Astrocyte (in vitro differentiated cells and primary cell): ENCODE measurements at regions not wholly inside any gene's neighbourhood (a gene's known extent, or its start where the extent isn't known, plus 50 kb on each side); places are given as distances from the start of the nearest gene placed in this dataset.

Source experiments
- DNase-seq: peaks from one replicate; pipeline ENCODE4 v3.0.0-alpha.2; 2010; ENCODE audit warnings: low read depth
- FAIRE-seq: peaks from 2 replicates; lab custom pipeline; 2011; peaks lifted over from hg19 to GRCh38; lab: Jason Lieb, UNC
- H2AFZ ChIP-seq: 2 replicates; pipeline ENCODE4 v1.6.0; 2012; ENCODE audit warnings: low read depth, low read length, inconsistent platforms
- H3K27ac ChIP-seq: 2 replicates; pipeline ENCODE4 v1.5.1; 2011; ENCODE audit warnings: low read depth, low read length, inconsistent platforms
- H3K27me3 ChIP-seq: 2 replicates; pipeline ENCODE4 v1.6.0; 2011; ENCODE audit warnings: low read length, inconsistent platforms; ENCODE audit not compliant: insufficient read depth
- H3K36me3 ChIP-seq: 2 replicates; pipeline ENCODE4 v1.5.1; 2011; ENCODE audit warnings: low read length, inconsistent platforms; ENCODE audit not compliant: insufficient read depth
- H3K4me1 ChIP-seq: 2 replicates; pipeline ENCODE4 v1.5.1; 2011; ENCODE audit warnings: low read length, inconsistent platforms; ENCODE audit not compliant: insufficient read depth
- H3K4me2 ChIP-seq: 2 replicates; pipeline ENCODE4 v1.6.0; 2012; ENCODE audit warnings: low read length, inconsistent platforms
- H3K4me3 ChIP-seq: 2 replicates; pipeline ENCODE4 v1.5.1; 2011; ENCODE audit warnings: low read depth, mild to moderate bottlenecking, low read length, inconsistent platforms; ENCODE audit not compliant: insufficient read depth
- H3K79me2 ChIP-seq: 2 replicates; pipeline ENCODE4 v1.6.0; 2012; ENCODE audit warnings: mild to moderate bottlenecking, low read length, inconsistent platforms; ENCODE audit not compliant: insufficient read depth
- H3K9ac ChIP-seq: 2 replicates; pipeline ENCODE4 v1.6.0; 2012; ENCODE audit warnings: mild to moderate bottlenecking, low read length, inconsistent platforms
- H3K9me3 ChIP-seq: 2 replicates; pipeline ENCODE4 v1.5.1; 2012; ENCODE audit warnings: low read depth, mild to moderate bottlenecking, low read length, inconsistent platforms; ENCODE audit not compliant: insufficient read depth
- H4K20me1 ChIP-seq: 2 replicates; pipeline ENCODE4 v1.6.0; 2012; ENCODE audit warnings: low read length, inconsistent platforms; ENCODE audit not compliant: insufficient read depth
- H3K27ac Mint-ChIP-seq: one replicate; pipeline ENCODE4 v1.8.0; 2021; ENCODE audit warnings: mild to moderate bottlenecking, mixed read lengths; ENCODE audit not compliant: unreplicated experiment
- H3K27me3 Mint-ChIP-seq: one replicate; pipeline ENCODE4 v1.8.0; 2021; ENCODE audit warnings: low read depth, mixed read lengths; ENCODE audit not compliant: unreplicated experiment
- H3K36me3 Mint-ChIP-seq: one replicate; pipeline ENCODE4 v1.8.0; 2021; ENCODE audit warnings: low read depth, mixed read lengths; ENCODE audit not compliant: unreplicated experiment
- H3K4me1 Mint-ChIP-seq: one replicate; pipeline ENCODE4 v1.8.0; 2021; ENCODE audit warnings: low read depth, mixed read lengths; ENCODE audit not compliant: unreplicated experiment
- H3K4me3 Mint-ChIP-seq: one replicate; pipeline ENCODE4 v1.8.0; 2021; ENCODE audit warnings: mild to moderate bottlenecking, moderate library complexity, mixed read lengths; ENCODE audit not compliant: unreplicated experiment
- H3K9me3 Mint-ChIP-seq: one replicate; pipeline ENCODE4 v1.8.0; 2021; ENCODE audit warnings: mild to moderate bottlenecking, mixed read lengths; ENCODE audit not compliant: unreplicated experiment
- EZH2 ChIP-seq: IDR thresholded peaks from 2 replicates; pipeline ENCODE4 v1.6.1; 2012; ENCODE audit warnings: mild to moderate bottlenecking, low read length, inconsistent platforms; ENCODE audit not compliant: insufficient read depth
- TF ChIP-seq, protein P1 (sequence below): IDR thresholded peaks from 2 replicates; pipeline ENCODE4 v1.5.1; 2011; ENCODE audit warnings: low read depth, mild to moderate bottlenecking, inconsistent platforms, low read length, moderate library complexity; ENCODE audit not compliant: insufficient read depth

DNA sequence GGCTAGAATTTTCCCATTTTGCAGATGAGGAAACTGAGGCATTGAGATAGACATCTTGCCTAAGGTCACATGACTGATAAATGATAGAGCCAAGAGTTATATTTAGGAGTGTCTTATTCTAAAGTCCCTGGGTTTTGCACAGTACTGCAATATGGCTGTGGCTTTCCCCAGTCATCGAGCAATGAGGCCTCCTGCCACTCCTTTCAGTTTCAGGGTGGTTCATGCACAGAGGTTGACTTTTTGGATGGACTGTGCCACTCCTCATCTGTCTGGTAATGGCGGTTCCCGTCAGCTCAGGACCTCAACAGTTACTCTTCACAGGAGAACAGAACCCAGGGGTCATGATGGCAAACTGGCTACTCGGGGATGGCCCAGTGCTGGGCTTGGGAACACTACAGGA, 131.1 kb downstream of the ACKR3 start:
- no peaks in the 10 kb centered on the region for H3K4me1 ChIP-seq
- H3K4me1 Mint-ChIP-seq = peaks cover 5% of the 10 kb centered on the region
- no peaks in the 10 kb centered on the region for H3K36me3 ChIP-seq
- DNase-seq (no peak), FAIRE-seq (no peak)
- no peak overlapping the region for H3K27ac ChIP-seq
- H3K4me2 ChIP-seq = no peak overlapping the region
- H3K9me3 Mint-ChIP-seq = peaks cover 2% of the 10 kb centered on the region
- no peak for TF ChIP-seq EZH2
- TF ChIP-seq, protein P1, sequence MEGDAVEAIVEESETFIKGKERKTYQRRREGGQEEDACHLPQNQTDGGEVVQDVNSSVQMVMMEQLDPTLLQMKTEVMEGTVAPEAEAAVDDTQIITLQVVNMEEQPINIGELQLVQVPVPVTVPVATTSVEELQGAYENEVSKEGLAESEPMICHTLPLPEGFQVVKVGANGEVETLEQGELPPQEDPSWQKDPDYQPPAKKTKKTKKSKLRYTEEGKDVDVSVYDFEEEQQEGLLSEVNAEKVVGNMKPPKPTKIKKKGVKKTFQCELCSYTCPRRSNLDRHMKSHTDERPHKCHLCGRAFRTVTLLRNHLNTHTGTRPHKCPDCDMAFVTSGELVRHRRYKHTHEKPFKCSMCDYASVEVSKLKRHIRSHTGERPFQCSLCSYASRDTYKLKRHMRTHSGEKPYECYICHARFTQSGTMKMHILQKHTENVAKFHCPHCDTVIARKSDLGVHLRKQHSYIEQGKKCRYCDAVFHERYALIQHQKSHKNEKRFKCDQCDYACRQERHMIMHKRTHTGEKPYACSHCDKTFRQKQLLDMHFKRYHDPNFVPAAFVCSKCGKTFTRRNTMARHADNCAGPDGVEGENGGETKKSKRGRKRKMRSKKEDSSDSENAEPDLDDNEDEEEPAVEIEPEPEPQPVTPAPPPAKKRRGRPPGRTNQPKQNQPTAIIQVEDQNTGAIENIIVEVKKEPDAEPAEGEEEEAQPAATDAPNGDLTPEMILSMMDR = no peak
- H4K20me1 ChIP-seq = no peaks in the 10 kb centered on the region
- no peak overlapping the region for H3K27ac Mint-ChIP-seq
- no peaks in the 10 kb centered on the region for H3K9me3 ChIP-seq
- no peak overlapping the region for H3K4me3 Mint-ChIP-seq
- peaks cover 6% of the 10 kb centered on the region for H3K36me3 Mint-ChIP-seq
- no peaks in the 10 kb centered on the region for H3K79me2 ChIP-seq
- H2AFZ ChIP-seq = no peak overlapping the region
- H3K27me3 Mint-ChIP-seq = peaks cover 22% of the 10 kb centered on the region
- H3K9ac ChIP-seq = no peak overlapping the region
- H3K27me3 ChIP-seq = no peaks in the 10 kb centered on the region
- no peak overlapping the region for H3K4me3 ChIP-seq

DNA sequence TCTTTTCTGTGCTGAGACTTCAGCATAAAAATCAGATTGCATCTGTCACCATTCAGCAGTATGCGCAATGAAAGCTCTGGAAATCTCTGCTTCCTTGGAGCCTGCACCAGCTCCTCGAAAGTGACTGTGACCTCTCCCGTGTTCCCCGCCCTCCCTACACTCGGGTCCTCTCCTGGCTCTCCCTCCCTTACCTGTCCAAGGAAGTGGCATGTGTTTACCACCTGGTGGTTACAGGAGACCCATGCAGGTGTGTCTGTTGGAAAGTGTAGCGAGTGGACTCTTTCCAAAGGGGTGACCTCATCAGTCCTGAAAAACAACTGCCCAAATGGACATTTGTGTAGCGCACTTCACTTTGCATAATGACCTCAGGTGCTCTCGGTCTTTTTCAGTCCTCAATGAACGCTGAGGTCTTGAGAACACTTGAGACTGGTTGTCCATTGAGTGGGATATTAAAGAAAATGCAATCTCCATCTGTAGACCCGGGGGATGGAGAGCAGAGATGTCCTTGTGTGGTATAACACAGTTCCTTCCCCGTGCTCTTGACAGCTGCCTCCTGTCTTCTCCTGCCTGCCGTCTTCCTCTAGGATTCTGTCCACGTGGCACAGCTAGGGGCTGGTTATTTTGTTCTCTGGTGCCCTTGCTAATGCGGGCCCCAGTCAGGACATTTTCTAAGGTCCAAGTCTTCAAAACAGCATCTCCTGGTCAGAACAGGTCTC, 133.2 kb downstream of the ACKR3 start:
- peaks cover 18% of the 10 kb centered on the region for H3K27me3 Mint-ChIP-seq
- no peak overlapping the region for H3K4me3 Mint-ChIP-seq
- H2AFZ ChIP-seq = no peak overlapping the region
- no peak overlapping the region for H3K4me2 ChIP-seq
- no peak overlapping the region for H3K27ac ChIP-seq
- DNase-seq = no peak
- H3K79me2 ChIP-seq = no peaks in the 10 kb centered on the region
- H3K36me3 ChIP-seq = no peaks in the 10 kb centered on the region
- H3K27ac Mint-ChIP-seq = no peak overlapping the region
- FAIRE-seq = no peak
- H3K9me3 ChIP-seq = no peaks in the 10 kb centered on the region
- peaks cover 2% of the 10 kb centered on the region for H3K9me3 Mint-ChIP-seq
- no peak overlapping the region for H3K9ac ChIP-seq
- H3K4me3 ChIP-seq = no peak overlapping the region
- no peaks in the 10 kb centered on the region for H4K20me1 ChIP-seq
- H3K36me3 Mint-ChIP-seq = peaks cover 6% of the 10 kb centered on the region
- no peak for TF ChIP-seq EZH2
- TF ChIP-seq, protein P1 = no peak
- H3K27me3 ChIP-seq = no peaks in the 10 kb centered on the region
- peaks cover 8% of the 10 kb centered on the region for H3K4me1 Mint-ChIP-seq
- no peaks in the 10 kb centered on the region for H3K4me1 ChIP-seq

DNA sequence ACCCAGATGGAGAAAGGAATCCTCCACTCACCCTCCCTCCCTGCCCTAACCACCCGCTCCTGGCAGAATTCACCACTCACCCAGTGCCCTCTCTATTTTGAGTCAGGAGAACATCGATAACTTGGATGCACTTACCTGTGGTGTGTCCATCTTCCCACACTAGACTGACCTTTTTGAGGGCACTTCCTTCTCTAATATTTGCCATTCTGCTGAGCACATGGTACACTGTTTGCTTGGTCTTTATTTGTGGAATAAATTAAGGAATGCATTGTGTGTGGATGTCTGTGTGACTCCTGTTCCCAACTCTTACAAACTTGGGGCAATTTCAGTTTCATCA, 133.7 kb downstream of the ACKR3 start:
- no peak overlapping the region for H3K27ac Mint-ChIP-seq
- peaks cover 18% of the 10 kb centered on the region for H3K27me3 Mint-ChIP-seq
- H3K4me1 Mint-ChIP-seq = peaks cover 8% of the 10 kb centered on the region
- H3K4me1 ChIP-seq = no peaks in the 10 kb centered on the region
- no peak overlapping the region for H2AFZ ChIP-seq
- H3K36me3 ChIP-seq = no peaks in the 10 kb centered on the region
- H3K79me2 ChIP-seq = no peaks in the 10 kb centered on the region
- H3K9ac ChIP-seq = no peak overlapping the region
- no peaks in the 10 kb centered on the region for H3K27me3 ChIP-seq
- H3K4me3 ChIP-seq = no peak overlapping the region
- H3K4me3 Mint-ChIP-seq = no peak overlapping the region
- no peak for TF ChIP-seq EZH2
- TF ChIP-seq, protein P1 = no peak
- FAIRE-seq = no peak
- no peaks in the 10 kb centered on the region for H3K9me3 ChIP-seq
- peaks cover 6% of the 10 kb centered on the region for H3K36me3 Mint-ChIP-seq
- H3K27ac ChIP-seq = no peak overlapping the region
- DNase-seq = no peak
- H3K9me3 Mint-ChIP-seq = peaks cover 2% of the 10 kb centered on the region
- H3K4me2 ChIP-seq = no peak overlapping the region
- no peaks in the 10 kb centered on the region for H4K20me1 ChIP-seq
